ENCODE measurements at regions not wholly inside any gene's neighbourhood (a gene's known extent, or its start where the extent isn't known, plus 50 kb on each side); places are given as distances from the start of the nearest gene placed in this dataset.

DNA sequence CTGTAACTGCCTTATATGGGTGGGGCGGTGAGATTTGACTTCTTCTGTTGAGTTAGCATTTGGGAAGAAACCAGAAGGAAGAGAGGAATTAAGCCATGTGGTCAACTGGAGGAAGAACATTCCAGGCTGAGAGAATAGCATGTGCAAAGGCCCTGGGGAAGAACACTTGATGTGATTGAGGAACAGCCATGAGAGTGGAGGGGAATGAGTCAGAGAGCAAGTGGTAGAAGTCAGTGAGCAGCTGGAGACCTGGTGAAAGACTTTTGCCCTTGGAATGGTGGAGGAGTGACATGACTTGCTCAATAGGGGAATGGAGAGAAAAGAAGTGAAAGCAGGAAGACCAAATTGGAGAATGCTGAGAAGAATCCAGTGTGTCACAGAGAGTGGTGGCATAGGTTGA is 327.8 kb upstream of the HAND2 start:
- TF ChIP-seq, protein P1, sequence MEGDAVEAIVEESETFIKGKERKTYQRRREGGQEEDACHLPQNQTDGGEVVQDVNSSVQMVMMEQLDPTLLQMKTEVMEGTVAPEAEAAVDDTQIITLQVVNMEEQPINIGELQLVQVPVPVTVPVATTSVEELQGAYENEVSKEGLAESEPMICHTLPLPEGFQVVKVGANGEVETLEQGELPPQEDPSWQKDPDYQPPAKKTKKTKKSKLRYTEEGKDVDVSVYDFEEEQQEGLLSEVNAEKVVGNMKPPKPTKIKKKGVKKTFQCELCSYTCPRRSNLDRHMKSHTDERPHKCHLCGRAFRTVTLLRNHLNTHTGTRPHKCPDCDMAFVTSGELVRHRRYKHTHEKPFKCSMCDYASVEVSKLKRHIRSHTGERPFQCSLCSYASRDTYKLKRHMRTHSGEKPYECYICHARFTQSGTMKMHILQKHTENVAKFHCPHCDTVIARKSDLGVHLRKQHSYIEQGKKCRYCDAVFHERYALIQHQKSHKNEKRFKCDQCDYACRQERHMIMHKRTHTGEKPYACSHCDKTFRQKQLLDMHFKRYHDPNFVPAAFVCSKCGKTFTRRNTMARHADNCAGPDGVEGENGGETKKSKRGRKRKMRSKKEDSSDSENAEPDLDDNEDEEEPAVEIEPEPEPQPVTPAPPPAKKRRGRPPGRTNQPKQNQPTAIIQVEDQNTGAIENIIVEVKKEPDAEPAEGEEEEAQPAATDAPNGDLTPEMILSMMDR (IDR thresholded peaks at IDR 0.05), result no peak
- no peak for TF ChIP-seq ZFX (IDR thresholded peaks at IDR 0.05; ENCODE audit: borderline replicate concordance)

Measured in 22Rv1 (cell line).